Fibroblast of skin of left quadriceps (primary cell): ENCODE measurements at regions not wholly inside any gene's neighbourhood (a gene's known extent, or its start where the extent isn't known, plus 50 kb on each side); places are given as distances from the start of the nearest gene placed in this dataset.
A peak's percentile ranks its signal among the peaks of the same experiment; 100 is the strongest.

ENCODE experiments used
- DNase-seq, 2 experiments: peaks; one replicate each; pipeline ENCODE4 v3.0.0-alpha.2; 2013; ENCODE audit warnings: low read depth in 2 of 2

- DNase-seq: peak; percentile 99
Measured at GRCh38 chr16:88331989-88332920, 50.5 kb upstream of the ZNF469 start.

- peak; percentile 45 to 49 for DNase-seq
Measured at GRCh38 chr16:88332921-88333825, 49.6 kb upstream of the ZNF469 start.
